Immature natural killer cell (primary cell): ENCODE measurements at regions not wholly inside any gene's neighbourhood (a gene's known extent, or its start where the extent isn't known, plus 50 kb on each side); places are given as distances from the start of the nearest gene placed in this dataset.
"Not testable (repeated sequence)": the region's sequence is repeated elsewhere in the genome, so short reads cannot be mapped to it uniquely, and the experiment has no call there.

Experiments used
- DNase-seq, 3 donors: peaks; one replicate each; pipeline ENCODE4 v3.0.0; 2022; ENCODE audit warnings: mixed read lengths in 1 of 3
- H3K27ac Mint-ChIP-seq, 6 donors: one replicate each; pipeline ENCODE4 v1.8.0; 2020; ENCODE audit warnings: mixed read lengths in 6 of 6, mild to moderate bottlenecking in 5 of 6, inconsistent platforms in 4 of 6, moderate library complexity in 3 of 6
- H3K27me3 Mint-ChIP-seq, 3 donors: one replicate each; pipeline ENCODE4 v1.8.0; 2020 to 2021; ENCODE audit warnings: low read depth in 3 of 3, mild to moderate bottlenecking in 3 of 3, mixed read lengths in 3 of 3, moderate library complexity in 3 of 3, inconsistent platforms in 1 of 3
- H3K36me3 Mint-ChIP-seq, 3 donors: one replicate each; pipeline ENCODE4 v1.8.0; 2020; ENCODE audit warnings: mixed read lengths in 3 of 3, inconsistent platforms in 2 of 3, mild to moderate bottlenecking in 2 of 3
- H3K4me1 Mint-ChIP-seq, 2 donors: one replicate each; pipeline ENCODE4 v1.8.0; 2020; ENCODE audit warnings: inconsistent platforms in 2 of 2, mild to moderate bottlenecking in 2 of 2, mixed read lengths in 2 of 2, moderate library complexity in 1 of 2
- H3K4me3 Mint-ChIP-seq, 5 donors: one replicate each; pipeline ENCODE4 v1.8.0; 2020; ENCODE audit warnings: mild to moderate bottlenecking in 5 of 5, mixed read lengths in 5 of 5, inconsistent platforms in 3 of 5, moderate library complexity in 3 of 5
- H3K9me3 Mint-ChIP-seq, 6 donors: one replicate each; pipeline ENCODE4 v1.8.0; 2020; ENCODE audit warnings: mild to moderate bottlenecking in 6 of 6, mixed read lengths in 6 of 6, inconsistent platforms in 4 of 6, moderate library complexity in 3 of 6

DNA sequence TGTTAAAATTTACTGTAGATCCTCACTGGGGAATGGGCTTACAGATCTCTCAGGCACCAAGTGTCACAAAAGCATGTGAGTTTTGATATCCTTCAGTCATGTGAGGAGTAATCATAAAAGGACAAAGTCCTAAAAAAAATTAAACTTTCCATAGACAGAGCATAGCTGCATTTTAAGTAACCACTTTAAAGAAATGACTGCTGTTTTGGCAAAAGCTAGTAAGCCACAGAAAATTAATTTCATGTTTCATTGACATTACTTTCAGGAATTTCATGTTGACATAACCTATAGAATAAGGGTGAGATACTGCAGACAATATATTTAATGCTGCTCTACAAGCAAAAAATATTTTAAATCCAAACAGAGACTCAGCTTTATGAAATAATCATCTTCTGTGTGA lies 156.3 kb downstream of the LYPLAL1 start:
- Mint-ChIP-seq H3K27me3 (peaks cover 0 to 1% (median 0%) of the 10 kb centered on the region in 3 donors), H3K9me3 (peaks cover 0 to 19% (median 2%) of the 10 kb centered on the region in 6 donors), H3K4me3 (no peak overlapping the region), H3K27ac (no peak overlapping the region), H3K36me3 (no peaks in the 10 kb centered on the region), H3K4me1 (no peaks in the 10 kb centered on the region)
- no peak for DNase-seq

DNA sequence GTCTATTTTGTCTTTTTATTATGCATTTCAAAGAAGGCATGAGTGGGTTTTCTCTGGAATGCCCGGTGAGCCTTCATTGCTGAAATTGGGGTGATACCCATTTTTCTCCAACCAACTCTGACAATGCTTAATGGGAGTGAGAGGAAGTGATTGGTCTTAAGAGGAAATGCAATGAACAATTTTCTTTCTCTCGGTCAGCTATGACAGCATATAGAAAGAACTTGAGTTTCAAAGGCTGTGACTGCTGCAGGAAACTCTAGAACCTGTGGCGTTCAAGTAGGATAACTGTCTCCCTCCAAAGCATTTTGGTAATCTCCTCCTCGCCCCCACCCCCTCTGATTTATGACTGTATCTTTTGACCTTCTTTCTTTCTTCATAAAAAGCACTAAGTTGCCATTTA lies 155.9 kb downstream of the LYPLAL1 start:
- Mint-ChIP-seq H3K36me3 (no peaks in the 10 kb centered on the region), H3K9me3 (peaks cover 0 to 19% (median 2%) of the 10 kb centered on the region in 6 donors), H3K4me1 (no peaks in the 10 kb centered on the region), H3K27ac (no peak overlapping the region), H3K4me3 (no peak overlapping the region), H3K27me3 (peaks cover 0 to 1% (median 0%) of the 10 kb centered on the region in 3 donors)
- DNase-seq: no peak

DNA sequence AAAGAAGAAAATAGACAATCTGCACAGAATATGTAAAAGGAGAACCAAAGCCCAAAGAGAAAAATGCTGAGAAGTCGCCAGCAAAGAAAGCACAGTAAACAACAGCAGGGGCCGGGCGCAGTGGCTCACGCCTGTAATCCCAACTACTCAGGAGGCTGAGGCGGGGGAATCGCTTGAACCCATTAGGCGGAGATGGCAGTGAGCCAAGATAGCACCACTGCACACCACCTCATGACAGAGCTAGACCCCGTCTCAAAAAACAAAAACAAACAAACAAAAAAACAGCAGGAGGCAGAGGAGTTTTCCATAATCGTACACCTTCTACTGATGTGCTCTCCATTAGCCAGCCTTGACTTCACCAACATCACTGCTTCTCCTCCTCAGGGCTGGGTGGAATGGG lies 153.2 kb downstream of the LYPLAL1 start:
- H3K4me1 Mint-ChIP-seq: no peaks in the 10 kb centered on the region
- DNase-seq: no peak
- no peaks in the 10 kb centered on the region for H3K36me3 Mint-ChIP-seq
- H3K9me3 Mint-ChIP-seq: peaks cover 0 to 12% (median under 1%) of the 10 kb centered on the region in 6 donors
- H3K27ac Mint-ChIP-seq: no peak overlapping the region
- no peak overlapping the region for H3K4me3 Mint-ChIP-seq
- H3K27me3 Mint-ChIP-seq: no peaks in the 10 kb centered on the region

DNA sequence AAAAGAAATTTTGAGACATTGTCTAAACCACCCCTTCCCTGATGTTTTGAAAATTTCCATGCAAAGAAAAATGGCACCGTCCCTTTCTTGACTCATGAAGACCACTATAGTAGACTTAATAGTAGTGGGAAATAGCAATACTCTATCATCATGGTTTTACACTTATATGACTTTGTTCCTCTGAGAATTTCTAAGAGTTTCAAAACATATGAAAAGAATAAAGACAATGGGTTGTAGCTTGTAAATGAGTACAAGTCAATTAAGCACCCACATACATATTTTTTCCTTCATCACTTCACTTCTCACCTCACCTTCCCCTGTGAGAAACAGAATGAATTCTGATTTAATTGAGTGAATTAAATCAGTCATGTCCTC lies 151.7 kb downstream of the LYPLAL1 start:
- no peaks in the 10 kb centered on the region for H3K4me1 Mint-ChIP-seq
- H3K27me3 Mint-ChIP-seq: no peaks in the 10 kb centered on the region
- no peaks in the 10 kb centered on the region for H3K36me3 Mint-ChIP-seq
- peaks cover 0 to 11% (median 2%) of the 10 kb centered on the region in 6 donors for H3K9me3 Mint-ChIP-seq
- no peak overlapping the region for H3K27ac Mint-ChIP-seq
- H3K4me3 Mint-ChIP-seq: no peak overlapping the region
- DNase-seq: no peak

DNA sequence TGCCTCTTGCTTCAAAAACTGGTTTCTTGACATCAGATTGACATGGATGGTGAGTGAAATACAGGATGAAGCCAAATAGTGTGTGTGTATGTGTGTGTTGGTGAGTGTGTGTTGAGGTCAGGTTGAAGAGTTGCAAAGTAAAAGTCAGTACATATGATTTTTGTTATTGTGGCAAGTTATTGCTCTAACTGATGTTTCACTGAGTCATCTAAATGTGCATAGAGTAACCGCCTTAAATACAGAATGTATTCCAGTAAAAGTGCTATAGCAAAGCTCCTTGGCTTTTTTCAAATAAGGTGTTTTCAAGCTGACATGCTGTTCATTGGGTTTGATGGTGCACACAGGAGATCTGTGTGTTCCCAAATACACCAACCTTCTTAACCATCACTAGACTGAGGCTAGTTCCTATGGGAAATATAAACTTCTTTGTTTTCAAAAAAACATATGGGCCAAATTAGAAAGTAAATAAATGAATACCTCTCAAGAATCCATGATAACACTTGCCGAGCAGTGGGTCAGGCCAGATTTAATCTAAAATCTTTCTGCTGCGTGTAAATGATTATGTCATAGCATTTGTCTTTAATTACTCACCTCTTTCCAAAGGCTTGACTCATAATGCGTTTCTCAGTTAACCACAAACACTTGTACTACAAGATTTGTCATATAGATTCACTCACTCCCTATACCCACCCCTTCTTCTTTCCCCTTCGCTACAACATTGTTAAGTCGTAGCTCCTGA lies 151.1 kb downstream of the LYPLAL1 start:
- no peak for DNase-seq
- Mint-ChIP-seq H3K27me3 (no peaks in the 10 kb centered on the region), H3K4me3 (no peak overlapping the region), H3K36me3 (no peaks in the 10 kb centered on the region), H3K4me1 (no peaks in the 10 kb centered on the region), H3K27ac (no peak overlapping the region), H3K9me3 (peaks cover 0 to 11% (median 2%) of the 10 kb centered on the region in 6 donors)

DNA sequence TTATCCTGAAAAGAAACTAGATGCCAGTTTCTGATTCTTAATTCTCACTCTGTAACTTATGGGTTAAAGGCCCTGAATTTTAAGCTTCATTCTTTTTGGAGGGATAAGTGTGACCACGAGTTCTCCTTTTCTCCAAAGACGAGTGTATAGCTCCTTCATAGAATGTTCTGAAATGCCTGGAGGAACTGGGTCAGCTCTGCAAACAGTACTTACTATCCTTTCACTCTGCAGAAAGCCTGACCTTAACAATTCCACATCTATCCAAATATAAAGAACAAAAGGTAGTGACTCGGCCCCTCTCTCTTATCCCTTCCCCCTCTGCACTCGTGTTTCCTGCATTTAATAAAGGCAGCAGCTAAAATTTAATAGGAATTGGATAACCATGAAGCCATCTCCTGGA lies 150.5 kb downstream of the LYPLAL1 start:
- Mint-ChIP-seq H3K36me3 (no peaks in the 10 kb centered on the region), H3K4me1 (no peaks in the 10 kb centered on the region), H3K9me3 (peaks cover 0 to 11% (median 2%) of the 10 kb centered on the region in 6 donors), H3K27ac (no peak overlapping the region), H3K4me3 (no peak overlapping the region), H3K27me3 (no peaks in the 10 kb centered on the region)
- DNase-seq: no peak

DNA sequence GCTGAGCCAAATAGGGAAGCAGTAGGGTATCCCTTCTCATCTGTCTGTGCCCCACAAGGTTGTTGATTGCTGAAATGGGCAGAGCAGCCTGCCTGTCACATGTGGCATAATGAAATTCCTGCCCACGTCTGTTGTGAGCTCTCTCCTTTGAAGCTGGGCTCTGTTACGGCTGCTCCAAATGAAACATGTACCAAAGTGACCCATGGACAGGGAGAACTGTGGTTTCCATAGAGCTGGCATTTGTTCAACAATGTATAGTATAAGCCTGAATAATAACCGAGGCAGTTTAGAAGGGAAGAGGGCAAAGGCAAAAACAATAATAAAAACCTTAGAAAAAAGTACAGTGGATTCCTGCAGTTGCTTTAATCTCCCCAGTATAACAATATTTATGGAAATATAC lies 149.7 kb downstream of the LYPLAL1 start:
- Mint-ChIP-seq H3K9me3 (peaks cover 0 to 10% (median 3%) of the 10 kb centered on the region in 6 donors), H3K27me3 (no peaks in the 10 kb centered on the region), H3K27ac (no peak overlapping the region), H3K4me1 (no peaks in the 10 kb centered on the region), H3K36me3 (no peaks in the 10 kb centered on the region), H3K4me3 (no peak overlapping the region)
- no peak for DNase-seq

DNA sequence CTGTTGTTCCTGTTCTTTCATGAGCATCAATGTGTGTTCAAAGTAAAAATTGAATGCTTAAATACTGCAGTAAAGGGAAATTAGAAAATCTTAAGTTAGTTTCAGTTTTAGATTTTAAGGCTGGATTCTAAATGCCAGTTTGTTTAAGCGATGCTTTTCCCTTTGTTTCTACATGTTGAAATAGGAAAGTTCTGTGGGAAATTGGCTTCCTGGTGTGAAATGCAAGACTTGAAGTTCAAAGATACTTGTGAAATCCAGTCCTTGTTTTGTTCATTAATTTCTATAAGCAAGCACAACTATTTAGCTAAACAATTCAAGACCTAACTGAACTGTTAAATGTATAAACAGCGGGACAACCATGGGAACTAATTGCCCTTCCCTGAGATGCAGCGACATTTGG lies 149.1 kb downstream of the LYPLAL1 start:
- H3K4me3 Mint-ChIP-seq: no peak overlapping the region
- peaks cover 0 to 8% (median 4%) of the 10 kb centered on the region in 6 donors for H3K9me3 Mint-ChIP-seq
- no peaks in the 10 kb centered on the region for H3K36me3 Mint-ChIP-seq
- no peak for DNase-seq
- peaks cover 0 to 4% (median 0%) of the 10 kb centered on the region in 3 donors for H3K27me3 Mint-ChIP-seq
- no peaks in the 10 kb centered on the region for H3K4me1 Mint-ChIP-seq
- H3K27ac Mint-ChIP-seq: no peak overlapping the region

DNA sequence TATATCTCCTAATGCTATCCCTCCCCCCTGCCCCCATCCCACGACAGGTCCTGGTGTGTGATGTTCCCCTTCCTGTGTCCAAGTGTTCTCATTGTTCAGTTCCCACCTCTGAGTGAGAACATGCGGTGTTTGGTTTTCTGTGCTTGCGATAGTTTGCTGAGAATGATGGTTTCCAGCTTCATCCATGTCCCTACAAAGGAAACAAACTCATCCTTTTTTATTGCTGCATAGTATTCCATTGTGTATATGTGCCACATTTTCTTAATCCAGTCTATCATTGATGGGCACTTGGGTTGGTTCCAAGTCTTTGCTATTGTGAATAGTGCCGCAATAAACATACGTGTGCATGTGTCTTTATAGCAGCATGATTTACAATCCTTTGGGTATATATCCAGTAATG lies 146.9 kb downstream of the LYPLAL1 start:
- not testable (repeated sequence) for H3K4me1 Mint-ChIP-seq, H3K27ac Mint-ChIP-seq, H3K36me3 Mint-ChIP-seq, DNase-seq, H3K4me3 Mint-ChIP-seq, H3K27me3 Mint-ChIP-seq
- H3K9me3 Mint-ChIP-seq: peaks cover 9 to 28% (median 12%) of the 10 kb centered on the region in 6 donors

DNA sequence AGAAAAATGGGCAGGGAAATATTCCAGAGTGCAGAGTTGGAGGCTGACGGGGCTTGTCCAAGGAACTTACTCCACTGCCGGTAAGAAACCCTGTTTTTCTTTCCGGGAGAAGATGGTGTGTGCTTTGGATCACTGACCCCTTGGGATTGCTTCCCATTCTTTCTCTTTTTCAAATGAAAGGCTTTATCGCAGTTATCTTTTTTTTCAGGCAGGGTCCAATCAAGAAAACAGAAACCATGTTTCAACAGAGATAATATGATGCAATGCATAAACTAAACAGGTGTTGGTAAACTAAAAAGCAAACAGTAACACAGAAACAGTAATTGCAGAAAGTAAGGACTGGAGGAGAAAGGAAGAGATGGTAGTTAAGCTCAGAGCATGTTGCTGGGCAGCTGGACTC lies 145.1 kb downstream of the LYPLAL1 start:
- Mint-ChIP-seq H3K4me3 (no peak overlapping the region), H3K4me1 (no peaks in the 10 kb centered on the region), H3K36me3 (no peaks in the 10 kb centered on the region), H3K27me3 (peaks cover 0 to 5% (median 0%) of the 10 kb centered on the region in 3 donors), H3K9me3 (peaks cover 11 to 31% (median 13%) of the 10 kb centered on the region in 6 donors), H3K27ac (no peak overlapping the region)
- DNase-seq: no peak

DNA sequence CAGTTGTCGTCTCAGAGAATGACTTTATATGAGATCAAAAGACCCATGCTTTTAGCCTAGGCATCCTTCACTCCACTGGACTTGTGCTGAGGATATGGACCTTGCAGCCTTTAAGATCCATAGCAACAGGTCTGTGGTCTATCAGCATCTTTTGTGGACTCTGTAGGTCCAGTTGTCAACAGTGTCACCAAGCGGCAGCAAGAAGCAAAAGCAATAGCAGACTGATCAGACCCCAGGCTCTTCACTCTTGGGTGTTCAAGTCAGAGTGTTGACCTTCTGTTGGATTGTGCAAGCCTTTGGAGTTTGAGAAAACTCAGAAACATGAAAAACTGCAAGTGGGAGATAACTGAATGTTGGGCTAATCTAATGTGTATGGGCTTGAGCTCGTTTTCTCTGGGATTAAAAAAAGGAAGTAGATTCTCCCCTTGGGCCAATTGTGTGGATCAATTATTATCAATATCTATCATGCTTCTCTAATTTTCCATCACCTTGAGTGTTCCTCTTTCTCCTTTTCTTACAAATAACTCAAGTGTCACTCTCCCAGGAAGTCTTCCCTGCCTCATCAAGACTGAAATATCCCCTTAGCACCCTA lies 144.2 kb downstream of the LYPLAL1 start:
- DNase-seq: no peak
- Mint-ChIP-seq H3K4me1 (no peaks in the 10 kb centered on the region), H3K27me3 (peaks cover 0 to 5% (median 0%) of the 10 kb centered on the region in 3 donors), H3K27ac (no peak overlapping the region), H3K36me3 (no peaks in the 10 kb centered on the region), H3K4me3 (no peak overlapping the region), H3K9me3 (peaks cover 11 to 31% (median 13%) of the 10 kb centered on the region in 6 donors)

DNA sequence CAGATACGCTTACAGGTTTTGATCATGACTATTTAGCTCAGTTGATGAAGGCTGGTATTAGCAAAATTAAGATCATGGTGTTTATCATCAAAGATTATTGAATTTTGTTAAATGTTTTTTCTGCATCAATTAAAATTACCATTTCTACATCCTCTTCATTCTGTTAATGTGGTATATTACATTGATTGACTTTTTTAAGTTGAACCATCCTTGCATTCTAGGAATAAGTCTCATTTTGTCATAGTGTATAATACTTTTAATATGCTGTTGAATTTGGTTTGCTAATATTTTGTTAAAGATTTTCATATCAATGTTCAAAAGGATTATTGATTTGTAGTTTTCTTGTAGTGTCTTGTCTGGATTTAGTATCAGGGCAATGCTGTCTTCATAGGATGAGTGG lies 142.4 kb downstream of the LYPLAL1 start:
- Mint-ChIP-seq H3K27me3 (peaks cover 0 to 5% (median 2%) of the 10 kb centered on the region in 3 donors), H3K36me3 (no peaks in the 10 kb centered on the region), H3K27ac (no peak overlapping the region), H3K9me3 (peaks cover 12 to 31% (median 13%) of the 10 kb centered on the region in 6 donors), H3K4me1 (no peaks in the 10 kb centered on the region), H3K4me3 (no peak overlapping the region)
- no peak for DNase-seq

DNA sequence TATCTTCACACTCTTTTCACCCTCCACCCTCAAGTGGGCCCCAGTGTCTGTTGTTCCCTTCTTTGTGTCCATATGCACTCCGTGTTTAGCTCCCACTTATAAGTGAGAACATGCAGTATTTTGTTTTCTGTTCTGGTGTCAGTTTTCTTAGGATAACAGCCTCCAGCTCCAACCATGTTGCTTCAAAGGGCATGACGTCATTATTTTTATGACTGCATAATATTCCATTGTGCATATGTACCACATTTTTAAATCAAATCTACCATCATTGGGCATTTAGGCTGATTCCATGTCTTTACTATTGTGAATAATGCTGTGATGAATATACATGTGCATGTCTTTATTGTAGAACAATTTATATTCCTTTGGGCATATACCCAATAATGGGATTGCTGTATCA lies 140.3 kb downstream of the LYPLAL1 start:
- no peak for DNase-seq
- H3K36me3 Mint-ChIP-seq: no peaks in the 10 kb centered on the region
- H3K27me3 Mint-ChIP-seq: peaks cover 0 to 5% (median 2%) of the 10 kb centered on the region in 3 donors
- H3K4me1 Mint-ChIP-seq: no peaks in the 10 kb centered on the region
- H3K27ac Mint-ChIP-seq: no peak overlapping the region
- H3K9me3 Mint-ChIP-seq: peaks cover 13 to 37% (median 14%) of the 10 kb centered on the region in 6 donors
- no peak overlapping the region for H3K4me3 Mint-ChIP-seq

DNA sequence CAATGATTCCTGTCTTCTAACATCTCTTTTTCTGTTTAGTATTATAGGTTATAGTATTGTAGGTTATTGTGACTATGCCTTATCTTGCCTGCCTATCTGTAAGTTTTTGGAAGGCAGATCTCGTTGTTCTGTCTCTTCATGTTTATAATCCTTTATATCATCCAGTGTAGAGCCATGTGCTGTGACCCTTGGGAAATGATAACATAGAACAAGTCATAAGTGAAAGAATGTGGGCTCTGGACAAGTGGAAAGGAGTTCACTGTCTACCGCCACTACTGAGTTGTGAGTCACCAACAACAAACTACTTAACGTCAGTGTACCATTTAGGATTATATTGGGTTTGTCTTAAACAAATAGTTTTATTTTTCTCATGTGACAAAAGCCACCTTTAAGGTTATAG lies 139.3 kb downstream of the LYPLAL1 start:
- H3K4me1 Mint-ChIP-seq: no peaks in the 10 kb centered on the region
- H3K36me3 Mint-ChIP-seq: no peaks in the 10 kb centered on the region
- H3K4me3 Mint-ChIP-seq: no peak overlapping the region
- no peak overlapping the region for H3K27ac Mint-ChIP-seq
- peaks cover 12 to 33% (median 13%) of the 10 kb centered on the region in 6 donors for H3K9me3 Mint-ChIP-seq
- peaks cover 0 to 3% (median 2%) of the 10 kb centered on the region in 3 donors for H3K27me3 Mint-ChIP-seq
- DNase-seq: no peak
